ENCODE measurements at regions not wholly inside any gene's neighbourhood (a gene's known extent, or its start where the extent isn't known, plus 50 kb on each side); places are given as distances from the start of the nearest gene placed in this dataset.

DNA sequence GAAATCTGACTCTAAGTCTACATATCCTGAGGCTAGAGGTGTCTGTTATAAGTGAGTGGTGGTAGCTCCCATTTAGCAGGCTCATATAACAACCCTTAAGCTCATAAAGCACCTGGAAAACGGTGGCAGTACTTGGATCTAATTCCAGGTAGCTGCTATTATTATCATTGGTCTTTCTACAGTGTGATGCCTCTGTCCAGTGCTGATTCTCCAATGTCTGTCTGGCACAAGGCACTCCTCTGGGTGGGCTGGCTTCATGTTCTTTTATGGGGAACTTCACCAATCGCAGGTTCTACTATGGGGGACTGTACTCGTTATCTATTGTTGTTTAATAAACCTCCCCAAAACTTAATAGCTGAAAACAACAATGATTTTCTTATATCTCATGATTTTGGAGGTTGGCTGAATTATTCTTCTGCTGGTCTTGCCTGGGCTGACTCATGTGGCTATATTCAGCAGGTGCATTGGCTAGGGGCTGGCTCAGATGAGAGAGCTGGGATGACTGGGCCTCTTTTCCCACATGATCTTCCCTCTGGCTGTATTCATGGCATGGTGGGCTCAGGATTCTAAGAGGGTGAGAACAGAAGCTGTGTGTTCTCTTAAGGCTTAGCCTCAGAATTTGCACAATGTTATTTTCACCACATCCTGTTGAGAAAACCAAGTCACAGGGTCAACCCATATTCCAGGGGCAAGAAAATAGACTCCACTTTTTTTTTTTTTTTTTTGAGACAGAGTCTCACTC is 93.0 kb upstream of the PCGF5 start:
- DNase-seq (ENCODE audit: low read depth in 2 of 3, low spot score in 1 of 3), result no peak

DNA sequence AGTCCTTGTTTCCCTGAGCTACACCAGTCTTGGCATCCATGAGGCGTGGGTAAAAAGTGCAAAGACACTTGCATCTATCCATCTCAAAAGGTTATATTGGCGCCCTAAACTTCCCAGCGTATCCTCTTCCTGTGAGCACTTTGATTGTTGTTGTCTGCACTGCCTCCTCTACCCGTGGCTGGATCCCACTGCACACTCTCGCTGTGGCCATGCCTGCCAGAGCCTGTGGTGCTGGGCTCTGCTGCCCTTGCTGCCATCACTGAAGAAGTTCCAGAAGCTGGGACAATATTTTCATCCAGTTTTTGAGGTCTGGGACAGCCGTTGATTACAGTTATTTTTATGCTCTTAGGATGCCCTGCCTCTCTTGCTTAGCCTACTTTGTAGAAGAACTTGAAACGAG is 85.3 kb upstream of the PCGF5 start:
- no peak for DNase-seq (ENCODE audit: low read depth in 2 of 3, low spot score in 1 of 3)

DNA sequence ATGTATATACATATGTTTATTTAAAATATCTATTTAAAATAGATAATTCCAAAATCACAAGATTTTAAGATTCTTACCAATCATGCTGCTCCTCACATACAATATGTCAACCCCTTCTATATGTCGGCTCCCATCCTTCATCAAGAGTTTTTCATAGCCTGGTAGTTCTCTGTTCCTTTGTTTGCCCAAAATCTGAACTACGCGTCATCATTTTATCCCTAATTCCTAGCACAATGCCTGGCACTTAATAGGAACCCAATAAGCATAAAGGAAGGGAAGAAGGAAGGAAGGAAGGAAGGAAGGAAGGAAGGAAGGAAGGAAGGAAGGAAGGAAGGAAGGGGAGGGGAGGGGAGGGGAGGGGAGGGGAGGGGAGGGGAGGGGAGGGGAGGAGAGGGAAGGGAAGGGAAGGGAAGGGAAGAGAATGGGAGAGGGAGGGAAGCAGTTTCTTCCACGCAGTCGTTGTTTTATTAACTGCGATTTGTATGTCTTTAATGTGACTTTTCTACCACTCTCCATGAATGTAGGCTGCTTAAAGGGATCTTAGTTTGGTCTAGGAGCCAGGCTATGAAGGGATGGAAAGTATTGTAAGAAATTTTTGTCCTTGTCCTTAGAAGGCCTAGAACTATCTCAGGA is 83.3 kb upstream of the PCGF5 start:
- DNase-seq (ENCODE audit: low read depth in 2 of 3, low spot score in 1 of 3), result no peak

DNA sequence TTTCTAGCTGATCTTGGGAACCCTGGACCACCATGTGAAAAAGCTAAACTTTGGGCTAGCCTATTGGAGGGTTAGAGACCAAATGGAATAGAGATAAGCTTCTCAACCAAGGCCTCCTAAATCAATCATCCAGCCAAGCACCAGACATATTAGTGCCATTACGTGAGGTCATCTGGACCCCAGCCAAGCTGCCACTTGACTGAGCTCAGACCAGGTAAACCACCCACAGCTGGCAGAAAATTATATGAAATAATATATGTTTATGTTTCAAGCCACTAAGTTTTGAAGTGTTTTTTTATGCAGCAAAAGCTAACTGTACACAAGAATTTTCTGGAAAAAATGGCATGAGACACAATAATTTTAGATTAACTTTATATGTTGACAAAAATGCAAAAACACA is 82.6 kb upstream of the PCGF5 start:
- DNase-seq (ENCODE audit: low read depth in 2 of 3, low spot score in 1 of 3), result no peak

DNA sequence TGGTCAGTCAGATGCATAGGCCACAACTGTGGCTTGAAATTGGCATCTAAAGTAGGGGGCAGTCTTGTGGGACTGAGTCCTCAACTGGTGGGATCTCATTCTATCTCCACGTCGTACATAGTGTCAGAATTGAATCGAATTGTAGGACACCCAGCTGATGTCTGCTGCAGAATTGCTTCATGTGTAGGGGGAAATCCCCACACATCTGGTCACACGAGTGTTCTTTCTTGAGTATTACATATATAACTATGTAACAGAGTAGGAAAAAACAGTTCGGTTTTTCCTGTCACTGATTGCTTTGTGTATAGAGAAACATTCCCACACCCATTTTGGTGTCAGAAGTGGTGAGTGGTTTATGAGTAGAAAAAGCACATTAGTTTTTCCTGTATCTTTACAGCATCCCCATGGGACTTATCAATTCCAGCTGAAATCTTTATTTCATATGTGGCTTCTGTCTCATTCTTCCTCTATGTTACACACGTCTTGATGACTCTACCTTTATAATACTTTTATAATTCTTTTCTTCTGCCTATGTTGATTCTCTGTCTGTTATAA is 79.4 kb upstream of the PCGF5 start:
- DNase-seq (ENCODE audit: low read depth in 2 of 3, low spot score in 1 of 3), result no peak

DNA sequence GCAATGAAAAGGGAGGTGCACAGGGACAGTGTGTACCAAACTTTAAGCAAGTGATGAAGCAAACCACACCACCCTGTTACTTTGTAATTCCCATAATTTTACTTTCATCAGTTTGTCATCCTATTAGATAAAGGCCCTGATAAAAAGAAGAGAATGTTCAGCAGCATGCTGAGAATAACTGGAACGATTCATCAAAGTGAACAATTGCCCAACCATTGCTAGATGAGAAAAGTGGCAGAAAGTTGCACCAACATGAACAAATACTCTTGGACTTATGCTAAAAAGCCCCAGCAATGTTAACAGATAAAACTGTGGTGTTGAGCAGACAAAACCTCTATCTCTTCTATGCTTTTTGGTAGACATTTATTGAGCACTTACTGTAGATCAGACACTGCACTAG is 75.5 kb upstream of the PCGF5 start:
- no peak for DNase-seq (ENCODE audit: low read depth in 2 of 3, low spot score in 1 of 3)

DNA sequence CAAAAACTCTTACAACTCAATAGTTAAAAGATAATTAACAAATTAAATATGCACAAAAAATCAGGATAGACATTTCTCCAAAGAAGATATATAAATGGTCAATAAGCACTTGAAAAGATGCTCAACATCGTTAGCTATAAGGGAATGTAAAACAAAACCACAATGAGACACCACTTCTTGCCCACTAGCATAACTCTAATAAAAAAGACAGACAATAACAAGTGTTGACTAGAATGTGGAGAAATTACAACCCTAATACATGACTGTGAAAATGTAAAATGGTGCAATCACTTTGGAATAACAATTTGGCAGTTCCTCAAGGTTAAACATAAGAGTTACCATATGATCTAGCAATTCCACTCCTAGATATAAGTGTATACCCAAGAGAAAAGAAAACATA is 74.3 kb upstream of the PCGF5 start:
- no peak for DNase-seq (ENCODE audit: low read depth in 2 of 3, low spot score in 1 of 3)

DNA sequence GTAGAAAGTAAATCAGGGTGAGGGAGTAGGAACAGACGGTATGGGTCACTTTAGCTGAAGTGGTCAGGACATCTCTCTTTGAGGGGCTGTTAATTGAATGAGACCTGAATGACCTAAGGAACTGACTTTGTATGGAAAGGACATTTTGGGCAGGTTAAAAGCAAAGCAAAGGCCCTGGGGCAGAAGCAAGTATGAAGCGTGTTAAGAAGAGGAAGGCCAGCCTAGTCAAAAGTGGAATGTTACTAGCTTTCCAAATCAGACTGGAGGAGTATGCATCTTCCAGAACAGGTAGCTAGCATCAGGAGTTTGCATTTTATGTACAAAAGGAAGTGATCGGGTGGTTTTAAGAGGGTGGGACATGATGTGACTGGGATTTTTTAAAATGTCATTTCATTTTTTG is 70.9 kb upstream of the PCGF5 start:
- no peak for DNase-seq (ENCODE audit: low read depth in 2 of 3, low spot score in 1 of 3)

DNA sequence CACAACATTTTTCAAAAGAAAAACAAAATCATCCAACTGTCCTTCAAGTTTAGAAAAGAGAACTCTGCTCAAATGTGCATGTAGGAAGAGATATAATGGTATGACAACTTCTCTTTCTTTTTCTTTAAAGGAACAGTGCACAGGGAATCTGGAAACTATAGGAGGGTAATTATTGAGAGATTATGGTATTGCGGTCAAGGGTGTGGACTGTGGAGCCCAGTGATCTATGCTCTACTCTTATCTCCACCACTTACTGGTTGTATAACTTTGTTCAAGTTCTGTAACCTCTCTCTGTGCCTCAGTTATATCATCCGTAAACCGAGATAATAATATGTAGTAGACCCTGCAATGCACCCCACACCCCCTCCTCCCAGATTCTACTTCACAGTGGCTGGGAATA is 69.8 kb upstream of the PCGF5 start:
- no peak for DNase-seq (ENCODE audit: low read depth in 2 of 3, low spot score in 1 of 3)

DNA sequence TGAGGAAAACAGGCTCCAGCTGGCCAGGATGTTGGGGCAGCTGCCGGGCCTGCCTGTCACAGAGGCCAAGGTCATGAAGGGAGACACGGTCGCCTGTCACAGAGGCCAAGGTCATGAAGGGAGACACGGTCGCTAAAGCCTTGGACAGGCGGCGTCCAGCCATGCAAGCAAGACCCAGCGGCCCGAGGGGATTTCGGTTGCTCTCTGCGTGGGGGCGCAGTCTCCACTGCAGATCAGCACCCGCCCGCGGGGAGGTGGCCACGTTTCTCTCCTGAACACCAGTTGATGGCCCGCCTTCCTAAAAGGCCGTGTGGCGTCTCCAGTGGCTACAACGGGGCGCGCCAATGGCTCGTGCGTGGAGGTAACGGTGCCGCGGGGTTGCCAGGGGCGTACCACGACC is 67.0 kb upstream of the PCGF5 start:
- DNase-seq (ENCODE audit: low read depth in 2 of 3, low spot score in 1 of 3), result no peak

DNA sequence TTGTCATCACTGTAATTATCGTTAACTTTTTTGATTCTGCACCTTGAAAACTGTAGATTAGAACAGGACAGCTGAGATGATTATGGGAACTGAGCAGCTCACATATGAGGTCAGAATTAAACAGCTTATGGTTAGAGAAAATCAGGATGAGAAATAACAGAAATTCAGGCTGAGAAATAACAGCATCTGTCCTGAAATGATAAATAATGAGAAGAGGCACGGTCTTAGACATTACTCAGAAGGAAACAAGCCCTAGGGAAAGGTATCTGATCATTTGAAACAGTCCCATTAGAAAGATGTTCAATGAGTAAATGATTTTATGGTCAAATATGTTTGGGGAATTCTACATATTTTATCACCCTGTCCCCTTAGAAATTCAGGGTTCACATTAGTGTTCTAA is 65.6 kb upstream of the PCGF5 start:
- DNase-seq (ENCODE audit: low read depth in 2 of 3, low spot score in 1 of 3), result no peak

DNA sequence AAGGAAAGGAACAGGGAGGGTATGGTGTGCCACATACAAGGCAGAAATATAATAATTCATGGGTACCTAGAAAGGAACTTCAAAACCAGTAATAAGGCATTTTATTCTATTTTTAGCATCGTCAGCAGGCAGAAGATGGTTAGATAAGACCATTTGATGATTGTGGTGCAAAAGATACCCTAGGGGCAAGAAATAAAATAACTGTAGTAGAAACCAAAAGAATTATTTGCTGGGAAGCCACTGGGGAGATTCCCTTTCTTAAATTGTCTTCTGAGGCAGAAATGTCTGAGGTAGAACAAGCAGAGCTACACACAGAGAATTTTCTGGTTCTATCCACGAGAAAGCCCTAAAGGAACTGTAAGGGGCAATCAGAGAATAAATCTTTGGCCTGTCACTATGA is 64.3 kb upstream of the PCGF5 start:
- no peak for DNase-seq (ENCODE audit: low read depth in 2 of 3, low spot score in 1 of 3)

DNA sequence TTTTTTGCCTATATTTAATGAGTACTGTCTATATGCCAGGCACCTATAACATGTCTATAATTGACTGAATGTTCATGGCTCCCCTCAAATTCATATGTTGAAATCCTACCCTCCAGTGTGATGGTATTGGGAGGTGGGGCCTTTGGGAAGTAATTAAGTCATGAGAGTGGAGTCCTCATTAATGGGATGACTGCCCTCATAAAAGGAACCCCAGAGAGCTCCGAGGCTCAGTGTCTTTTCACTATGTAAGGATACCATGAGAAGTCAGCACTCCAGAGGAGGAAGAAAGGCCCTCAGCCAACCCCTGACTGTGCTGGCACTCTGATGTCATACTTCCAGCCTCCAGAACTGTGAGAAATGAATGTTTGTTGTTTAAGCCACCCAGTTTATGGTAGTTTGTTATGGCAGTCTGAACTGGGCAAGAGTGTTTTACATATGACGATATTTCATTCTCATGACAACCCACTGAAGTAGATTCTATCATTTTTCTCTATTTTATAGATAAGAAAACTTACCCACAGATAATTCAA is 61.1 kb upstream of the PCGF5 start:
- no peak for DNase-seq (ENCODE audit: low read depth in 2 of 3, low spot score in 1 of 3)

DNA sequence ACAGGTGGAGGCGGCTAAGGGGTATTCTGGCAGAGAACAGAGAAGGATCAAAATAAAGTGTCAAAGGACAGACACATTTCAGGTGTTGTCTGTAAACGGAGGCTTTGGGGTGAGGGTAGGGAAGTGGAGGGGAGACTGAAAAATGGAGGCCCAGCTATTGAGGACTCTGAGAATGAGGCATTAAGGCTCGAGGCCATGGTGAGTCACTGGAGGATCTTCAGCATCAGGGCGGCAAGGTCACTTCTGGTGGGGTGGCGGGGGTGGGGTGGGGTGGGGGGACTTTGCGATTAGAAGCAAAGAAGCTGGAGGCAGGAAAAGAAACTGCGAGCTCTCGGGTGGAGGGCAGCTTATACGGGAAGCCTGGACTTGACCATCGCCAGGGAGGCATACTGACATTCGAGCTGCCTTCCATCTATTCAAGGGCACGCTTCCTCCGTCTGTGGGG is 58.4 kb upstream of the PCGF5 start:
- peak in 2 of 3 donors; percentile 7 to 15 for DNase-seq (ENCODE audit: low read depth in 2 of 3, low spot score in 1 of 3)

DNA sequence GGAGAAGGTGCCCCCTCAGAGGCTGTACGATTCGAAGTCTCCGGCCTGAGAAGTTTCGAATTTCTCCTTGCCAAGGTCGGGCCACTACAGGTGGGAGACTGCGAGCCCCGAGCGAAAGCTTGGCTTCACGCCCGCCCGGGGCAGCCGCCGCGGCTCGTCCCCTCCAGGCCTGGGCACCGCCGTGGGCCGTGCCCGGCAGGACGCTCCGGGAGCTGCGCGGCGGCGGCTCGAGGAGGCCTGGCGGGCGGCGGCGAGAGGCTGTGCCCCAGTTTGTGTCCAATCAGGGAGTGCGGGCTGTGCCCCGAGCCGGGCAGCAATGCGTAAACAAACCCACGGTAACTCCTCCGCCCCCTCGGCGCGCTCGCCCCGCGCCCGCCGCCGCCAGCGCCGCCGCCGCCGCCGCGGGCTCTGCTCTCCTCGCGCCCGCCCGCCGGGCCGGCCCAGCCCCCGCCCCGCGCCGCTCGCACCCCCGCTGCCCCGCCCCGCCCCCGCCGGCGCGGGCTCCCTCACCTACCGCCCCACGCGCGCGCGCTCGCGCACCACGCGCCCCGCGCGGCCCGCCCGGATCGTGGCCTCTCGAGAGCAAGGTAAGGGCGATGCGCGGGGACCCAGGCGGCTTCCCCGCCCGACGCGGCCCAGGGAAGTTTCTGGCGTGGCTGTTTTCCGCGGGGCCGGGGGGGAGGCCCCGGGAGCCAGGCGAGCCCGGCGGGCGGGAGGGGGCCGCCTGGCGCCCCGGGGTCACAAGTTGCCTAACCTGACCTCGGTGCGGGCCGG is 57.8 kb upstream of the PCGF5 start:
- DNase-seq (ENCODE audit: low read depth in 2 of 3, low spot score in 1 of 3), result peak; percentile 20 to 60 (median 30)

DNA sequence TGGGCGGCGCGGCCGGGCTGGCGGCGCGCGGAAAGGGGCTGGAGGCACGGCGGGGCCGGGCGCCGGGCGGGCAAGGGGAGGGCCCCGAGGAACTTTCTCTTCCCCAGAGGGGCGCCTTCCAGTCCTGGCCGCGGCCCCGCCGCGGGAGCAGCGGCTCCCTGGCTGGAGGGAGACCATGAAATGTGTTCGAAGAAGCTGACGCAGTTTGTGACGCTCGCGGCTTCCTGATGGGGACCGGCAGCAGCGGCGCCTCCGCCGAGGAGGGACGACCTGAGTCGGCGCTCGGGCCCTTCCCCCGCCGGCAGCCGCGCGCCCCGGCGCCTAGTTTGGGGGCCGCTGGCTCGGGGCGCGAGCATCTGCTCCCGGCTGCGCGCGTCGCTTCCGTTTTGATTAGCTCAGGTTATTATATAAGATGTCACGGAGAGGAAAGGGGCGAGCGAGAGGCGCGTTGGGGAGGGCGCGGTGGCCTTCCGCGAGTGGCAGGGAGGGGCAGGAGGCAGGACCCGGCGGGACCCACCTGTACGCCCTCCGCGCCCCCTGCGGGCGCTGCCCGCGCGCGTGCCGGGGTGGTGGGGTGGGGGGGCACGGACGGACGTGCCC is 57.1 kb upstream of the PCGF5 start:
- DNase-seq (ENCODE audit: low read depth in 2 of 3, low spot score in 1 of 3), result peak; percentile 35 to 59 (median 51)

DNA sequence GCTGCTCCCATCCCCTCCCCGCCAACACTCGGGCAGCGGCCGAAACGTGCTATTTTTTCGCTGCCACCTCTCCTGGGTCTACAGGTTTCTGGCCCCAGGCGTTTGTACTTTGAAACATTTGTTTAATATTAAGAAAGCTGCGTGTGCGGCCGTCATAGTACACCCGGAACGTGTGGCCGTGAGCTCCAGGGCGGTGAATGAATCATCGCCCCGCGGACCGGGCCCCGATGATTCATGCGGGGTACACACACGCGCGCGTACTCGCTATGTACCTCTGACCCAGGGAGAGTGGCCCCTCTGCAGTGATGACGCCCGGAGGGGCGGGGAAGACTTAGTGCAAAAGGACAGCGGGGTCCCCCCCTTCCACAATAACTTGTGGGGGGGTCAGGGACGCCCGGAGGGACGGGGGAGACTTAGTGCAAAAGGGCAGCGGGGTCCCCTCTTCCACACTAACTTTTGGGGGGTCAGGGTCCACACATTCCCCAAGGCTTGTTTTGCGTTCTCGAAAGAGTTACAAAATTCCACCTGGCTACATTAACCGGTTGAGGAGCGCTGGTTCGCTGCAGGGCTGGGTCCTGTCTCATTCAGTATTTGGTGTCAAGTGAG is 56.5 kb upstream of the PCGF5 start:
- DNase-seq (ENCODE audit: low read depth in 2 of 3, low spot score in 1 of 3), result peak; percentile 56 to 69 (median 62)

DNA sequence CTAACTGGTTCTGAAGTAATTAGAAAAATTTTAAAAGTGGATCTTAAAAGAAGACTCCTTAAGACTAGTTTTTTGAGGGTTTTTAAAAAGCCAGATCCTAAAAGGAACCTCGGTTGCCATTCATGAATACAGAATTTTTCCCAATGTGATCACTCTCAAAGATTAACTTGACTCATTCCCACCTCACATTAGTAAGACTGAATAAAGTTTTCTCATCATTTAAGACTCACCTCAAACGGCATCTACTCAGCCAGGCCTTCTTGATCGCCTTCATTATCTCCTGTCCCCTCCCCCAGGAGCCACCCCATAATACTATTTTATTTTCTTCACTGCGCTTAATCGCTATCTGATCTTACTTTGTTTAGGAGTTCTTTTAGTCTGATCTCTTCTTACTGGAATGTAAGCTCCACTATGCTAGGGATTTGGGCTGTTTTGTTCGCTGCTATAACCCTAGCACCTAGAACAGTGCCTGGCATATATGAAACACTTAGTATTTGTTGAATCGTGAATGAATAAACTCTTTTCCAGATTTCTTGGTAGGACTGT is 55.9 kb upstream of the PCGF5 start:
- no peak for DNase-seq (ENCODE audit: low read depth in 2 of 3, low spot score in 1 of 3)

DNA sequence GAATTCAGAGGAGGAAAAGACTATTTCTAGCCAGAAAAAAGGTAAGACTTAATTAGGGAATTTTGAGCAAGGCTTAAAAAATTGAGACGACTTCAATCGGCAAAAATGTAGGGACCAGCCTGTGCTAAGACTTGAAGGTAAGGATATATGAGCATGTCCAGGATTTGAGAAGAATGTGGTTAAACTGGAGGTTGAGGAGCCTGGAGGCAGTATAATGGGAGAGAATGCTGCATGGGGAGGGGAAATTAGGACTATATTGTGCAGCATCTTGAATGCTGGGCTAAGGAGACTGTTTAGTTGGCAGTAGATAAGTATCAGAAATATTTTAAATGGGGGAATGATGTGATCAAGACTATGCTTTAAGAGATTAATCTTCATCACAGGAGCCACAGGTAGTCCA is 53.1 kb upstream of the PCGF5 start:
- DNase-seq (ENCODE audit: low read depth in 2 of 3, low spot score in 1 of 3), result no peak

DNA sequence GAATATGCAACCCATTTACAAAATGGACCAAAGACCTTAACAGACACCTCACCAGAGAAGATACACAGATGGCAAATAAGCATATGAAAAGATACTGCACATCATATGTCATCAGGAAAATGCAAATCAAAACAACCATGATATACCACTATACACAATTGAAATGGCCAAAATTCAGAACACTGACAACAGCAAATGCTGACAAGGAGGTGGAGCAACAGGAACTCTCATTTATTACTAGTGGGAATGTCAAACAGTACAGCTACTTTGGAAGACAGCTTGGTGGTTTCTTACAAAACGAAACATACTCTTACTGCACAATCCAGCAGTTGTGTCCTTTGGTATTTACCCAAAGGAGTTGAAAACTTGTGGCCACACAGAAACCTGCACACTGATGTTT is 50.0 kb upstream of the PCGF5 start:
- no peak for DNase-seq (ENCODE audit: low read depth in 2 of 3, low spot score in 1 of 3)
